Neural progenitor cell (in vitro differentiated cells): ENCODE measurements at regions not wholly inside any gene's neighbourhood (a gene's known extent, or its start where the extent isn't known, plus 50 kb on each side); places are given as distances from the start of the nearest gene placed in this dataset.

Experiments
- CTCF ChIP-seq: fragments of 200-600 bp; sonication (generic); IDR thresholded peaks from 2 replicates; pipeline ENCODE4 v1.5.1; 2017; ENCODE audit warnings: antibody characterized with exemption, mild to moderate bottlenecking
- EZH2 ChIP-seq: fragments of 200-600 bp; sonication (generic); IDR thresholded peaks from 2 replicates; pipeline ENCODE4 v1.6.1; 2017; ENCODE audit warnings: antibody characterized with exemption, mild to moderate bottlenecking, moderate library complexity

GRCh38 chr3:148223266-148223665 lies 474.4 kb upstream of the AGTR1 start:
- TF ChIP-seq CTCF (no peak), EZH2 (no peak)
